ENCODE measurements at regions not wholly inside any gene's neighbourhood (a gene's known extent, or its start where the extent isn't known, plus 50 kb on each side); places are given as distances from the start of the nearest gene placed in this dataset.
"Not testable (repeated sequence)": the region's sequence is repeated elsewhere in the genome, so short reads cannot be mapped to it uniquely, and the experiment has no call there.

DNA sequence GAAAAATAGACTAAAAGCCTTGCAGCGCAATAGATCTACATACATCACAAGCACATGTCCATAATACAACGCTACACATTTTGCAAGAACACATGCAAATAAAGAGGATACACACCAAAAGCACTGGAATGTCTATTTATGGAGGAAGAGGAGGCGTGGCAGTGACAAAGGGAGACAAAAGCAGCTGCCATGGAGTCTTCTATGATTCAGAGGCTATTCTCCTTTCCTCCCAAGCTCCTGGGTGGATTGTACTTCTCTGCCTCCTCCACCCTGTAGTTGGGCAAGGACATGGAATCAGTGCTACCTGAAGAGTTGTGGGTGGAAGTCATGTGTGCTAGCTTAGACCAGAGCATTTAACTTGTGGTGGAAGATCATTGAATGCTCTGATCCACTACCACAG, 57.9 kb upstream of the ABHD2 start:
- no peak for DNase-seq

DNA sequence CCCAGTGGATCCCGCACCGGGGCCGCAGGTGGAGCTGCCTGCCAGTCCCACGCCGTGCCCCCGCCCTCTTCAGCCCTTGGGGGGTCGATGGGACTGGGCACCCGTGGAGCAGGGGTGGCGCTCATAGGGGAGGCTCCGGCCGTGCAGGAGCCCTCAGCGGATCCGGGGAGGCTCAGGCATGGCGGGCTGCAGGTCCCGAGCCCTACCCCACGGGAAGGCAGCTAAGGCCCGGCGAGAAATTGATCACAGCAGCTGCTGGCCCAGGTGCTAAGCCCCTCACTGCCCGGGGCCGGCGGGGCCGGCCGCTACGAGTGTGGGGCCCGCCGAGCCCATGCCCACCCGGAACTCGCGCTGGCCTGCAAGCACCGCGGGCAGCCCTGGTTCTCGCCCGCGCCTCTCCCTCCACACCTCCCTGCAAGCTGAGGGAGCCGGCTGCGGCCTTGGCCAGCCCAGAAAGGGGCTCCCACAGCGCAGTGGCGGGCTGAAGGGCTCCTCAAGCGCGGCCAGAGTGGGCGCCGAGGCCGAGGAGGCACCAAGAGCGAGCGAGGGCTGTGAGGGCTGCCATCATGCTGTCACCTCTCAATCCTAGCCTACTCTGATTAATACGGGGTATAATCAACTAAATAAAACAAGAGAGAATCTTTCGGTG, 56.5 kb upstream of the ABHD2 start:
- DNase-seq: not testable (repeated sequence)

DNA sequence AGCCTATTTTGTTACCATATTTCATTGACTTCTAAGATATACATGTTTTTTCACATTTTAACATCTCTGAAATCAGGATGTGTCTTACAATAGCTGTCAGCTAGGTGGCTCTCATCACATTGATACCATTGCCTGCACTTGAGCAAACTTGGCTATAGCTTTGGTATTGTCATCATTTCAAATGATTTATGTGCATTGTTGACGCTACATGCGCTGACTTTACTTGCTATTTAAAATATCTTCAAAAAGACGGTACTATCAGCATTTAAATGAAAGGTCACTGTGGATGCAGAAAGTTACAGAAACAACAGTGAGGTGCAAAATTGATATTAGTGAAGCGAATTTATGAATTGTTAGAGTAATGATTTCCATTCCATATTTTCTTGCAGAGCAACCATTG, 54.0 kb upstream of the ABHD2 start:
- no peak for DNase-seq

DNA sequence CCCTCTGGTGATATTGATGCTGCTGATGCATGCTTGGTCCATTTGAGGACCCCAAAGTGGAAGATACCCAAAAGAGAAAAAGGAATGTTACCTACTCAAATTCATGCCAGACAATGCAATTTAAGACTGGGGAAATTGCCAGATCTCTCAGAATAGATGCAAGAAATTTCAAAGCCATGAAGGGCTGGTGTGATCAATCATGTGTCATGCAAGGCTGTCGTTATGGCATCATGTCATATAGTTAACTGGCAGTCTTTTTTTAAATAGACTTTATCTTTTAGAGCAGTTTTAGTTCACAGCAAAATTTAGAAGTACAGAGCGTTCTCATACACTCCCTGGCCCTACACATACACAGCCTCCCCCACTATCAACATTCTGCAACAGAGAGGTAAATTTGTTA, 53.1 kb upstream of the ABHD2 start:
- DNase-seq: no peak

DNA sequence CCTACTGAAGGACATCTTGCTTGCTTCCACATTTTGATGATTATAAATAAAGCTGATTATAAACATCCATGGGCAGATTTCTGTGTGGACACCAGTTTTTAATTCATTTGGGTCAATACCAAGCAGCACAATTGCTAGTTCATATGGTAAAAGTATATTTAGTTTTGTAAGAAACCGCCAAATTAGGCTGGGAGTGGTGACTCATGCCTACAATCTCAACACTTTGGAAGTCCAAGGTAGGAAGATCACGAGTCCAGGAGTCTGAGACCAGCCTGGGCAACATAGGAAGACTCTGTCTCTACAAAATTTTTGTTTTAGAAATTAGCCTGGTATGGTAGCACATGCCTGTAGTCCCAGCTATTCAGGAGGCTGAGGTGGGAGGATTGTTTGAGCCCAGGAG, 52.6 kb upstream of the ABHD2 start:
- no peak for DNase-seq

DNA sequence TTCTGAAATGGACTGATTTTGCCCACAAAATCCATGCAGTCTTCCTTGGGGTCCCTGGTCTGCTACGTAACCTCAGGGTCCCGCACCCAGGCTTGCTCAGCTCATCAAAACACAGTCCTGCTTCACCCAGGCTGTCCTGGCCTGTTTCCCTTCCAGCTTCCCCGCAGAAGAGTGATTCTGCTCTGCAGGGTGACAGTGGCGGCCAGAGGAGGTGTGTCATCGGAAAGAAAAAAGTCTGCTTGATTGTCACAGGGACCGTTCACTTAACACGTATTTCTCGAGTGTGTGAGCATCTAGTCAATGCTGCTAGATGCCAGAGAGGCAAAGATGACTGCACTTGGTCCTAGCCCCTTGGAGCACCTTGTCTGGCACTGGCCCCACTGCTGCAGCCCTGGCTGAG, 50.1 kb upstream of the ABHD2 start:
- DNase-seq: no peak

Data from stimulated activated CD4-positive, alpha-beta T cell treated with anti-CD3 and anti-CD28 coated beads, Interleukin-4, amount 100 ng/mL, for 1 hour (primary cell).